GM04504 (cell line): ENCODE measurements at regions not wholly inside any gene's neighbourhood (a gene's known extent, or its start where the extent isn't known, plus 50 kb on each side); places are given as distances from the start of the nearest gene placed in this dataset.
"Not testable (repeated sequence)": the region's sequence is repeated elsewhere in the genome, so short reads cannot be mapped to it uniquely, and the experiment has no call there.

ENCODE experiments used
- DNase-seq: peaks from one replicate; pipeline ENCODE4 v3.0.0-alpha.2; 2012; ENCODE audit warnings: low read depth

- DNase-seq, result no peak
These were observed 689.5 kb upstream of the MGAT4C start for GRCh38 chr12:86945685-86946196.

- DNase-seq, result not testable (repeated sequence)
These were observed 688.1 kb upstream of the MGAT4C start for GRCh38 chr12:86944197-86944819.

- no peak for DNase-seq
These were observed 675.5 kb upstream of the MGAT4C start for GRCh38 chr12:86931714-86932113.

GRCh38 chr12:86929962-86930361 lies 673.8 kb upstream of the MGAT4C start:
- DNase-seq, result no peak

GRCh38 chr12:86917121-86917520 lies 660.9 kb upstream of the MGAT4C start:
- no peak for DNase-seq

GRCh38 chr12:86914721-86915120 lies 658.5 kb upstream of the MGAT4C start:
- no peak for DNase-seq

DNA sequence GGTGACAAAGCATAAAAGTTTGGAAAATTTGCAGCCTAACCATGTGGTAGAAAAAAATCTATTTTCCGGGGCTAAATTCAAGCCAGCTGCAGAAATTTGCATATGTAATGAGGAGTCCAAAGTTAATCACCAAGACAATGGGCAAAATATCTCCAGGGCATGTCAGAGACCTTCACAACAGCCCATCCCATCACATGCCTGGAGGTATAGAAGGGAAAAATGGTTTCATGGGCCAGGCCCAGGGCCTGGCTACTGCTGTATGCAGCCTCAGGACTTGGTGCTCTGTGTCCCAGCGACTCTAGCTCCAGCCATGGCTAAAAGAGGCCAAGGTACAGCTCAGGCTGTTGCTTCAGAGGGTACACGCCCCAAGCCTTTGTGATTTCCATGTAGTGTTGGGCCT lies 655.8 kb upstream of the MGAT4C start:
- no peak for DNase-seq

GRCh38 chr12:86903159-86903558 lies 647.0 kb upstream of the MGAT4C start:
- DNase-seq, result no peak

- DNase-seq, result no peak
These were observed 604.6 kb upstream of the MGAT4C start for GRCh38 chr12:86860776-86861175.

GRCh38 chr12:86852451-86852850 lies 596.3 kb upstream of the MGAT4C start:
- no peak for DNase-seq

GRCh38 chr12:86838711-86839110 lies 582.5 kb upstream of the MGAT4C start:
- no peak for DNase-seq

DNA sequence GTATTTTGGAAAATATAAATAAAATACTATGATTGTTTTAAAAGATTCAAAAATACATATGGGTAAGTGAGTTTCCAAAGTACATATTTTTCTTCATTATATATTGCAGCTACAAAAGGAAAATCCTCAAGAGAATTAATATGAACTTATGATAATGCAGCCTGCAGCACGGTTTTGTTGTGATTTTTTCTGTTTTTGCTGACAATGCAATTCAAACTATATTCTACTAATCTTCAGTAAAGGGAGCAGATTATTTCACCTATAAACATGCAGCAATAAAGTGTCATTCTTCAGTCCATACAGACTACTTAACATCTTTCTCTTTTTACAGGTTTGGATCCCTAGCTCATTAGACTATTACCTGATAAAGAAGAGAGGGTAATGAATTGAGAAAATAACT lies 582.1 kb upstream of the MGAT4C start:
- no peak for DNase-seq

- no peak for DNase-seq
These were observed 581.1 kb upstream of the MGAT4C start for GRCh38 chr12:86837246-86837645.

GRCh38 chr12:86834217-86834616 lies 578.0 kb upstream of the MGAT4C start:
- DNase-seq, result no peak

DNA sequence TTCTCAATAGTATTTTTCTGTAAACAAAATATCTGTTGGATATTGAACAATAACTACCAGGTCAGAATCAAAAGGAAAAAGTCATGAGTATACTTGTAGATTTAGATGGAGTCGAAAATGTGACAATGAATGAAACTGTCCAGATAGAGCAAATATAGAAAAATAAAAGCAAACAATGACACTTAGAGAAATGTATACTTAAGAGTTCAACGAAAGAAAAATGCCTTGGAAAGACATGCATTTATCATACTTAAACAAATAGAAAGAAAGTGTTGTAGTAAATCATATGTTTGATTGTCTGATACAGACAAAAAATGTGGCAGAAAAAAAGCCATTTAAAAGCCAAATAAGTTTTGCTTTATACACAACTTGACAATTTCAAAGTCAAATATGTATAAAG lies 571.2 kb upstream of the MGAT4C start:
- no peak for DNase-seq

- no peak for DNase-seq
These were observed 569.9 kb upstream of the MGAT4C start for GRCh38 chr12:86826051-86826450.

DNA sequence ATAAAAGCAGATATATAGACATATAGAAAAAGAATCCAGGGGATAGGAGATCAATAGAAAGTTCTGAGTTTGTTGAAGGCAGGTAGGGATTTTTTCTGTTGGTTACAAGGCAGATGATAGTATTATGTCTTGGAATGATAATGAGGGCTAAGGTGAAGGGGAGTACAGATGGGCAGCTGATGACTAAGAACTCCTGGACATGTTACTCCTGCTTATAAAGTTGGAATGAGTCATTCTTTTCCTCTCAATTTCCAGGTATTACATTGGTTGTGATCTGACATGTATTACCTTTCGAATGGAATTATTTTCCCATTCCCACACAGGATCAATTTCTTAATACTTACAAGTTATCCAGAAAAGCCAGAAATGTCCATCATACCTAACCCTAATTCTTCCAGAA lies 545.2 kb upstream of the MGAT4C start:
- DNase-seq, result no peak

- DNase-seq, result no peak
These were observed 543.4 kb upstream of the MGAT4C start for GRCh38 chr12:86799616-86800015.

DNA sequence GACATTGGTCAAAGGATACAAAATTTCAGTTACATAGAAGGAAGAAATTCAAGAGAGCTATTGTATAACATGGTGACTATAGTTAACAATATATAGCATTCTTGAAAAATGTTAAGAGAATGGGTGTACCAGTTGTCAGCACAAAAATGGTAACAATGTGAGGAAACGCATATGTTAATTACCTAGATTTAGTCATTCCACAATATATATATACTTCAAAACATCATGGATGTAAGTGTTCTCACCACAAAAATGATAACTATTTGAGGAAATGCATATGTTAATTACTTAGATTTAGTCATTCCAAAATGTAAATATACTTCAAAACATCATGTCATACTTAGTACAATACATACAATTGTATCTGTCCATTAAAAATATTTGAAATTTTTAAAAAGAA lies 540.4 kb upstream of the MGAT4C start:
- no peak for DNase-seq

DNA sequence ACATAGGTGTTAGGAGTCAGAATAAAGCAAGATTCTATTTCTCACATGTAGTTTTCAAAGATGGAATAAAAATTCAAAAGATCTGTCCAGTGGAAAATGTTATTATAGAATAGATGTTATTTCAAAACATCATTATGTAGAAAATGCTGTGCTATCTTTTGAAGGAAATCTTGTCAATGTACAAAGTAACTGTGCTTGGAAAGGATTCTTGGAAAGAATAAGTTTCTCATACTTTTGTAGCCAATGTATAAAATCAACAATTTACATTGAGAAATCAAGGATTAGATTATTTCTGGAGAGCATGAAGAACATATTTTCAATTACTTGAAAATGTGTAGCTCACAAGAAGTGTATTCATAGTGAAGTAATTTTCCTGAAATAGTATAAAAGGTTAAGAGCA lies 532.5 kb upstream of the MGAT4C start:
- no peak for DNase-seq

DNA sequence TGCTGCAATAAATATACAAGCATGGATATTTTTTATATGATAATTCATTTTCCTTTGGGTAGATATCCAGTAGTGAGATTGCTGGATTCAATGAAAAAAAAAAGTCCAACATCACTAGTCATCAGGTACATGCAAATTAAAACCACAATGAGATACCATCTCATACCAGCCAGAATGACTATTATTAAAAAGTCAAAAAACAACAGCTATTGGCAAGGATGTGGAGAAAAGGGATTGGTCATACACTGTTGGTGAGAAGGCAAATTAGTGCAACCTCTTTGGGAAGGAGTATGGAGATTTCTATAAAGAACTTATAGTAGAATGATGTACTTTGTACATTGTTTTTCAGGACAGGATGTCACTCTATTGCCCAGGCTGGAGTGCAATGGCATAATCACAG lies 531.2 kb upstream of the MGAT4C start:
- no peak for DNase-seq

- no peak for DNase-seq
These were observed 521.1 kb upstream of the MGAT4C start for GRCh38 chr12:86777325-86777724.

DNA sequence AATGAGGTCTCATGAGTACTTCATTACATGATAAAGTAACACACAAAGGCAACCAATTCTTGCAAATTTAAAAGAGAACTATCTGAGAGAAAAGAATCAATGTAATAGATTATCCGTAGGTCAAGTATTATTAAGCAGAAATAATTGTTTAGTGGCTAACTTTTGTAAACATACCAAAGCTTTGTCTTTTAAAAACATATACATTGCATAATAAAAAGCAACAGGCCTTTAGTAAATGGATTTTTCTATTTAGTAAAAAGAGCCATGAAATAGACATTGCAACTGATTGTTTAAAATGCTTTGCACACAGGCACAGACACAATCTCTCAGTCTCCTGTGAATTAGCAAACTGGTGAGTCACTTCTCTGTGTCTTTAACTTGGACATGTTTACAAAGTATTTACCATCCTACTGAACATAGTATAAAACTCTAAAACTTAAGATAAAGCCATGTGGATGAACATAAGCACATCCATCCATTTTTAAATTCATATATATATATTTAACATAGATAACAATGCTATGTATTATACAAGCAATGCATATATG lies 518.7 kb upstream of the MGAT4C start:
- DNase-seq, result no peak

DNA sequence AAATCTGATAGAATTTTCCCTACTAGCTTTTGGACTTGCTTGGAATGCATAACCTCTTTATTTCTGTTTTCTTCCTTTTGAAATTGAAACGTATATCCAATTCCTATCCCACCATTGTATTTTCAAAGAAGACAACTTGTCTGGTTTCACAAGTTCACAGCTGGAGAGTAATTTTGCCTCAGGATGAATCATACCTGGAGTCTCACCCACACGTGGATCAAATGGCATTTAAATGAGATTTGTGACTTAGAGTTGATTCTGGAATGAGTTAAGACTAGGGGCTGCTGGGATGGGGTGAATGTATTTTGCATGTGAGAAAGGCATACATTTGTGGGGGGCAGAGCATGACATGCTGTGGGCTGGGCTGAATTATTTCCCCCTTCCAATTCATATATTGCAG lies 516.5 kb upstream of the MGAT4C start:
- no peak for DNase-seq
